ENCODE measurements at regions not wholly inside any gene's neighbourhood (a gene's known extent, or its start where the extent isn't known, plus 50 kb on each side); places are given as distances from the start of the nearest gene placed in this dataset.

- no peak for TF ChIP-seq POLR2A (IDR thresholded peaks at IDR 0.05)
- TF ChIP-seq CTCF (IDR thresholded peaks at IDR 0.05): no peak
- TF ChIP-seq POLR2AphosphoS5 (IDR thresholded peaks at IDR 0.05): no peak
Measured at GRCh38 chr12:97211416-97211930, 251.1 kb upstream of the RMST start.

All from sigmoid colon (tissue), 4 donors.